ENCODE measurements at regions not wholly inside any gene's neighbourhood (a gene's known extent, or its start where the extent isn't known, plus 50 kb on each side); places are given as distances from the start of the nearest gene placed in this dataset.

DNA sequence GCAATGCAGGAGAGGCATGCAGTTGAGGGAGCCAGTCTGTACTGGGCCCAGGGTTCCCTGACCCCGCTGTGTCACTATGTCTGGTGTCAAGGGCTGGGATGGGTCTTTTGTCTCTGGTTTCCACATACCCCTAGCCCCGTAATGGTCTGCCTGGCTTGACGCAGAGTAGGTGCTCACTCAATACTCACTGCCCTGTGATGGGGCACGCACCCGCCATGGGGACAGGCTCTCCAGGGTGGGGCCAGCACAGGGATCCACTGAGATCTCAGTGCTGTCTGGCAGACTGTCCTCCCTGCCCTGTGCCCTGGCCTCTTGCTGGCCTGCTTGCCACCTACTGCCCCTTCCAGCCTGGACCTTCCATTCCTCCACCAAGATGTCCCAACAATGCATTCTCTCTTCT lies 101.7 kb upstream of the CD82 start:
- Histone ChIP-seq H3K4me3 (ENCODE audit: low read depth, low read length) (no peak overlapping the region), H3K36me3 (replicated peaks) (no peaks in the 10 kb centered on the region), H3K27ac (no peak overlapping the region), H3K27me3 (replicated peaks) (no peaks in the 10 kb centered on the region)
- in situ Hi-C loops (cut with HindIII; ENCODE audit: low pct_ligation_motif_present, low sequenced_read_pairs), result no loop called here
- TF ChIP-seq, protein P1, sequence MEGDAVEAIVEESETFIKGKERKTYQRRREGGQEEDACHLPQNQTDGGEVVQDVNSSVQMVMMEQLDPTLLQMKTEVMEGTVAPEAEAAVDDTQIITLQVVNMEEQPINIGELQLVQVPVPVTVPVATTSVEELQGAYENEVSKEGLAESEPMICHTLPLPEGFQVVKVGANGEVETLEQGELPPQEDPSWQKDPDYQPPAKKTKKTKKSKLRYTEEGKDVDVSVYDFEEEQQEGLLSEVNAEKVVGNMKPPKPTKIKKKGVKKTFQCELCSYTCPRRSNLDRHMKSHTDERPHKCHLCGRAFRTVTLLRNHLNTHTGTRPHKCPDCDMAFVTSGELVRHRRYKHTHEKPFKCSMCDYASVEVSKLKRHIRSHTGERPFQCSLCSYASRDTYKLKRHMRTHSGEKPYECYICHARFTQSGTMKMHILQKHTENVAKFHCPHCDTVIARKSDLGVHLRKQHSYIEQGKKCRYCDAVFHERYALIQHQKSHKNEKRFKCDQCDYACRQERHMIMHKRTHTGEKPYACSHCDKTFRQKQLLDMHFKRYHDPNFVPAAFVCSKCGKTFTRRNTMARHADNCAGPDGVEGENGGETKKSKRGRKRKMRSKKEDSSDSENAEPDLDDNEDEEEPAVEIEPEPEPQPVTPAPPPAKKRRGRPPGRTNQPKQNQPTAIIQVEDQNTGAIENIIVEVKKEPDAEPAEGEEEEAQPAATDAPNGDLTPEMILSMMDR (IDR thresholded peaks at IDR 0.05; ENCODE audit: low read depth, low read length, missing control alignments), result no peak
- DNase-seq, result no peak

DNA sequence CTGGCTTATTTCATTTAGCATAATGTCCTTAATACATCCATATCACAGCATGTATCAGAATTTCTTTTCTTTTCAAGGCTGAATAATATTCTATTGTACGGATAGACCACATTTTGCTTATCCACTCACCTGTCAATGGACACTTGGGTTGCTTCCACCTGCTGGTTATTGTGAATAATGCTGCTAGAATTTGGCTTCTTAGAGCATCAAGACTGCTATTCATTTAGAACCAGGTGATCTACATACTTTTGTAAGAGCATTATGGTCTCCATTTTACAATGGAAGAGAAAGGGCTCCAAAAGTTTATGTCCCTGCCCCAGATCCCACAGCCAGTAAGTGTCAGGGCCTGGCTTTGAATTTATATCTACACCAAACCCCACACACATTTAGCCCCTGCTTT lies 100.7 kb upstream of the CD82 start:
- Histone ChIP-seq H3K27ac (no peak overlapping the region), H3K36me3 (replicated peaks) (no peaks in the 10 kb centered on the region), H3K4me3 (ENCODE audit: low read depth, low read length) (no peak overlapping the region), H3K27me3 (replicated peaks) (no peaks in the 10 kb centered on the region)
- TF ChIP-seq, protein P1 (IDR thresholded peaks at IDR 0.05; ENCODE audit: low read depth, low read length, missing control alignments), result no peak
- DNase-seq, result no peak
- in situ Hi-C loops (cut with HindIII; ENCODE audit: low pct_ligation_motif_present, low sequenced_read_pairs), result no loop called here

DNA sequence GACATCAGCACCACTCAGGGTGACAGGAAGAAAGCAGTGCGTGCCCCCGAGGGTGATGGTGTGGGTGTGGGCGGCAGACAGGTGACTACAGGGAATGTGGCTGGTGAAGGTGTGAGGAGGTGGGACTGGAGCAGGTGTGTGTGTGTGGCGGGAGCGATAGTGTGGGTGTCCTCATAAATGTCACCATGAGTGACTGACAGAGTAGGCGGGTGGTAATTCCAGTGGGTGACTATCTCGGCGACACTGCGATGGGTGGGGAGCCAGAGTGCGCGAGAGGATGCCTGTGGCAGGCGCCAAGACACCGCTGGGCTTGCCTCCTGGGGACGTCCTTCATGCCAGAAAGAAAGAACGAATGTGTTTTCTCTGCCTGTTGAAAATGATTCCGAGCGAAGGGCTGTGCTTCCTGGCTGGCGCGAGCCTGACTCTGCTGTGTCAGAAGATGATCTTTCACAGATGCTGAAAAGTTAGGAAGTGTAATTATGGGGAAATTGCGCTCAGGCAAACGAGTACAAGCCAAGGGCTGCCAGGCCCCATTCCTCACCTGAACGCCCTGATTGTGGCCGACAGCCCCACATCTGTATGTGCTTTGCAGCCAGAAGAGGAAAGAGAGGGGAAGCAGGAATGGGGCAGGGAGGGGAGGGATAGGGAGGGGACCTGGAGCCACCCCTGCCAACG lies 98.8 kb upstream of the CD82 start:
- H3K27me3 ChIP-seq (replicated peaks), result no peaks in the 10 kb centered on the region

DNA sequence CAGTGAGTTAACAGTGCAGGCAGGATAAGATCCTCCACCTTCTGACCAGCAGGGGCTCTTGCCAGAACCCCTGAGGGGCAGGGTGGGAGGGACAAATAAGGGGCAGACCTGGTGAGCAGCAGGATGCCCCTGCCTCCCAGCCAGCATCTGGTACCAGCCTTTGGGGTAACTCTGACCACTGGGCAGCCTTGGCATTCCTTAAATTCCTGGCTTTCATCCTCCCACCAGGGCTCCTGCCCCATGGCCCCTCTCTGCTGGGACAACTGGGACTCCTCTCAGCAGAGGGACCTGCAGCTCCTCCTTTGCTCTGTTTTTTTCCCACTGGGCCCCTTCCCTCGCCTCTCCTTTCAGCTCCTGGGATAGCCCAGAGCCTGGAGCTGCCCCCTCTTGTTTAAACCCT lies 98.0 kb upstream of the CD82 start:
- Histone ChIP-seq H3K4me3 (ENCODE audit: low read depth, low read length) (no peak overlapping the region), H3K36me3 (replicated peaks) (no peaks in the 10 kb centered on the region), H3K27me3 (replicated peaks) (no peaks in the 10 kb centered on the region), H3K27ac (no peak overlapping the region)
- DNase-seq, result no peak
- in situ Hi-C loops (cut with HindIII; ENCODE audit: low pct_ligation_motif_present, low sequenced_read_pairs), result no loop called here
- TF ChIP-seq, protein P1 (IDR thresholded peaks at IDR 0.05; ENCODE audit: low read depth, low read length, missing control alignments), result no peak

More for the DNA sequence above, 98.8 kb upstream of the CD82 start:
- Histone ChIP-seq H3K4me3 (ENCODE audit: low read depth, low read length) (no peak overlapping the region), H3K36me3 (replicated peaks) (no peaks in the 10 kb centered on the region), H3K27ac (no peak overlapping the region)
- no peak for DNase-seq
- TF ChIP-seq, protein P1 (IDR thresholded peaks at IDR 0.05; ENCODE audit: low read depth, low read length, missing control alignments), result no peak
- in situ Hi-C loops (cut with HindIII; ENCODE audit: low pct_ligation_motif_present, low sequenced_read_pairs), result no loop called here

DNA sequence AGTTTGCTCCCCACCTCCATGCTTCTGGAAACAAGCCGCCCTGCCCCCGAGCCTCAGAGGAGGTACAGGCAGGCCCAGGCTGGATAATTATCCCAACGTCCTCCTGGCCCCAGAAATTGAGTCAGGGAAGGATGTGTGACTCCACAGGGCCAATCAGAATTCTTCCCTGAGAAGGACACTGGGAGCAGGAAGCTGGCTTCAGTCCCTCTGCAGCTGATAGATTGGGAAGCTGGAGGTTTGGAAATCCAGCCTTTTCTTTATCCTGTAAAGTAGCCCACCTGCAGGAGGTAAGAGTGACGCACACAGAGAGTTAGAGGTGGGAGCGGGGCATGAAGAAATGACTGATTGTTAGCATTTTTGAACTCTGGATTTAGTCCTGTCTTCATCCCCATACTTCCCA lies 97.5 kb upstream of the CD82 start:
- no peaks in the 10 kb centered on the region for H3K27me3 ChIP-seq (replicated peaks)
- H3K36me3 ChIP-seq (replicated peaks), result no peaks in the 10 kb centered on the region
- DNase-seq, result no peak
- TF ChIP-seq, protein P1 (IDR thresholded peaks at IDR 0.05; ENCODE audit: low read depth, low read length, missing control alignments), result no peak
- no peak overlapping the region for H3K4me3 ChIP-seq (ENCODE audit: low read depth, low read length)
- in situ Hi-C loops (cut with HindIII; ENCODE audit: low pct_ligation_motif_present, low sequenced_read_pairs), result no loop called here
- H3K27ac ChIP-seq, result no peak overlapping the region
